ENCODE measurements at regions not wholly inside any gene's neighbourhood (a gene's known extent, or its start where the extent isn't known, plus 50 kb on each side); places are given as distances from the start of the nearest gene placed in this dataset.

DNA sequence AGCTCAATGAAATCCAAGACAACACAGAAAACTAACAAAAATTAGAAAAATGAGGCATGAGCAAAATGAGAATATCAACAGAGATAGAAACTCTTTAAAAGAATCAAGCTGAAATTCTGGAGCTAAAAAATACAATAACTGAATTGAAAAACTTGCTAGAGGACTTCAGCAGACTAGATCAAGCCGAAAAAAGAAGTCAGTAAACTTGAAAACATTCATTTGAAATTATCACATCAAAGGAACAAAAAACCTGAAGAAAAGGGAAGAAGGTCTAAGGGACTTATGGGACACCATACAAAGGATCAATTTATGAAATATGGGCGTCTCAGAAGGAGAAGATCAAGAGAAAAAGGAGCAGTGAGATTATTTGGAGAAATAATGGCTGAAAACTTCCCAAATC lies 131.3 kb downstream of the PTCHD1 start:
- TF ChIP-seq CTCF (IDR thresholded peaks at IDR 0.05) (no peak), POLR2A (IDR thresholded peaks at IDR 0.05) (no peak)
